ENCODE measurements at regions not wholly inside any gene's neighbourhood (a gene's known extent, or its start where the extent isn't known, plus 50 kb on each side); places are given as distances from the start of the nearest gene placed in this dataset.

DNA sequence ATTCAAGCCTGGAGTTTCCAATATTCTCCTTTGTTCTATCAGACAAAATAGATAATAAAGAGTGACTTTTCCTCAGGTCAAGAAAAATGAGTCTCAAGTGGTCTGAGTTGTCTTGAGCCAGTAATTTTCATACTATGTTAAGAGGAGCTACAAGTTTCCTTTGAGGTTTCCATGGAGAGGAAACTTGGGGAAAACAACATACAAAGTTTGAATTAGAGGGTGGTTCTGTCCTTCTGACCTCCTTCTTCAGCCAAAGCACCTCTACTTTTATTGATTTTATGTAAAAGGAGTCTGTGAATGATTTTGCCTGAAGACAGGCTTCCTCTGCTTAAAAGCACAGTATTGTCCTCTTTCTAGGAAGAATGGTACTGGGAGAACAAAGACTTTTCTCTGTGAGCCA is 497.2 kb upstream of the PKN2 start:
- no peak for TF ChIP-seq RARB (CRISPR knock-in tag; IDR thresholded peaks at IDR 0.05)
- TF ChIP-seq ARNTL (CRISPR knock-in tag; IDR thresholded peaks at IDR 0.05; ENCODE audit: borderline replicate concordance, low read depth): no peak
- TF ChIP-seq CSDC2 (CRISPR knock-in tag; IDR thresholded peaks at IDR 0.05): no peak
- TF ChIP-seq, protein P1, sequence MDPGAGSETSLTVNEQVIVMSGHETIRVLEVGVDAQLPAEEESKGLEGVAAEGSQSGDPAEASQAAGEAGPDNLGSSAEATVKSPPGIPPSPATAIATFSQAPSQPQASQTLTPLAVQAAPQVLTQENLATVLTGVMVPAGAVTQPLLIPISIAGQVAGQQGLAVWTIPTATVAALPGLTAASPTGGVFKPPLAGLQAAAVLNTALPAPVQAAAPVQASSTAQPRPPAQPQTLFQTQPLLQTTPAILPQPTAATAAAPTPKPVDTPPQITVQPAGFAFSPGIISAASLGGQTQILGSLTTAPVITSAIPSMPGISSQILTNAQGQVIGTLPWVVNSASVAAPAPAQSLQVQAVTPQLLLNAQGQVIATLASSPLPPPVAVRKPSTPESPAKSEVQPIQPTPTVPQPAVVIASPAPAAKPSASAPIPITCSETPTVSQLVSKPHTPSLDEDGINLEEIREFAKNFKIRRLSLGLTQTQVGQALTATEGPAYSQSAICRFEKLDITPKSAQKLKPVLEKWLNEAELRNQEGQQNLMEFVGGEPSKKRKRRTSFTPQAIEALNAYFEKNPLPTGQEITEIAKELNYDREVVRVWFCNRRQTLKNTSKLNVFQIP (CRISPR knock-in tag; IDR thresholded peaks at IDR 0.05; ENCODE audit: borderline replicate concordance, low read depth): no peak
- TF ChIP-seq, protein P2, sequence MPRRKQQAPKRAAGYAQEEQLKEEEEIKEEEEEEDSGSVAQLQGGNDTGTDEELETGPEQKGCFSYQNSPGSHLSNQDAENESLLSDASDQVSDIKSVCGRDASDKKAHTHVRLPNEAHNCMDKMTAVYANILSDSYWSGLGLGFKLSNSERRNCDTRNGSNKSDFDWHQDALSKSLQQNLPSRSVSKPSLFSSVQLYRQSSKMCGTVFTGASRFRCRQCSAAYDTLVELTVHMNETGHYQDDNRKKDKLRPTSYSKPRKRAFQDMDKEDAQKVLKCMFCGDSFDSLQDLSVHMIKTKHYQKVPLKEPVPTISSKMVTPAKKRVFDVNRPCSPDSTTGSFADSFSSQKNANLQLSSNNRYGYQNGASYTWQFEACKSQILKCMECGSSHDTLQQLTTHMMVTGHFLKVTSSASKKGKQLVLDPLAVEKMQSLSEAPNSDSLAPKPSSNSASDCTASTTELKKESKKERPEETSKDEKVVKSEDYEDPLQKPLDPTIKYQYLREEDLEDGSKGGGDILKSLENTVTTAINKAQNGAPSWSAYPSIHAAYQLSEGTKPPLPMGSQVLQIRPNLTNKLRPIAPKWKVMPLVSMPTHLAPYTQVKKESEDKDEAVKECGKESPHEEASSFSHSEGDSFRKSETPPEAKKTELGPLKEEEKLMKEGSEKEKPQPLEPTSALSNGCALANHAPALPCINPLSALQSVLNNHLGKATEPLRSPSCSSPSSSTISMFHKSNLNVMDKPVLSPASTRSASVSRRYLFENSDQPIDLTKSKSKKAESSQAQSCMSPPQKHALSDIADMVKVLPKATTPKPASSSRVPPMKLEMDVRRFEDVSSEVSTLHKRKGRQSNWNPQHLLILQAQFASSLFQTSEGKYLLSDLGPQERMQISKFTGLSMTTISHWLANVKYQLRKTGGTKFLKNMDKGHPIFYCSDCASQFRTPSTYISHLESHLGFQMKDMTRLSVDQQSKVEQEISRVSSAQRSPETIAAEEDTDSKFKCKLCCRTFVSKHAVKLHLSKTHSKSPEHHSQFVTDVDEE (CRISPR knock-in tag; IDR thresholded peaks at IDR 0.05): no peak
- no peak for TF ChIP-seq TOX (CRISPR knock-in tag; IDR thresholded peaks at IDR 0.05; ENCODE audit: borderline replicate concordance)
- no peak for TF ChIP-seq OSR1 (CRISPR knock-in tag; IDR thresholded peaks at IDR 0.05)
